Upper lobe of left lung (tissue), 6 donors: ENCODE measurements at regions not wholly inside any gene's neighbourhood (a gene's known extent, or its start where the extent isn't known, plus 50 kb on each side); places are given as distances from the start of the nearest gene placed in this dataset.

Experiments
- ATAC-seq, 2 donors: fragments of 200-7000 bp; cut with Tn5 transposase; one replicate each; pipeline ENCODE4 v1.9.1; 2022; ENCODE audit warnings: mild to moderate bottlenecking in 2 of 2, moderate library complexity in 2 of 2; ENCODE audit not compliant: low FRiP score in 2 of 2
- DNase-seq, 2 donors: peaks; one replicate each; pipeline ENCODE4 v3.0.0-alpha.2; 2019 to 2020
- H3K27ac ChIP-seq, 4 donors: fragments of 200-600 bp; sonication (generic); one replicate each; pipeline ENCODE4 v1.5.1; 2016 to 2019
- H3K27me3 ChIP-seq, 4 donors: fragments of 200-600 bp; sonication (generic); one replicate each; pipeline ENCODE4 v1.5.1; 2017 to 2019
- H3K36me3 ChIP-seq, 4 donors: fragments of 200-600 bp; sonication (generic); one replicate each; pipeline ENCODE4 v1.5.1; 2016 to 2019
- H3K4me1 ChIP-seq, 4 donors: fragments of 200-600 bp; sonication (generic); one replicate each; pipeline ENCODE4 v1.5.1; 2018 to 2019
- H3K4me3 ChIP-seq, 4 donors: fragments of 200-600 bp; sonication (generic); one replicate each; pipeline ENCODE4 v1.5.1; 2017 to 2019; ENCODE audit warnings: mild to moderate bottlenecking in 2 of 4, moderate library complexity in 1 of 4
- H3K9me3 ChIP-seq, 4 donors: fragments of 200-600 bp; sonication (generic); one replicate each; pipeline ENCODE4 v1.5.1; 2018 to 2019
- EP300 ChIP-seq, 4 donors: sonication (generic); formaldehyde crosslinking; IDR thresholded peaks; one replicate each; pipeline ENCODE4 v1.5.1; 2017; ENCODE audit warnings: antibody characterized with exemption in 4 of 4, control low read depth in 2 of 4
- POLR2A ChIP-seq, 4 donors: fragments of 450-650 bp; IDR thresholded peaks; one replicate each; pipeline ENCODE4 v1.5.1; 2016 to 2017; ENCODE audit warnings: antibody characterized with exemption in 4 of 4, mild to moderate bottlenecking in 2 of 4
- POLR2AphosphoS5 ChIP-seq, 2 donors: sonication (generic); formaldehyde crosslinking; IDR thresholded peaks; one replicate each; pipeline ENCODE4 v1.5.1; 2017; ENCODE audit warnings: antibody characterized with exemption in 2 of 2
- WGBS, 2 donors: methylation state at CpG; one replicate each; pipeline ENCODE4 v1.1.5; 2017 to 2018; 5-methylcytosine and 5-hydroxymethylcytosine counted together
- TF ChIP-seq, protein P1 (sequence below), 6 experiments: fragments of 450-650 bp in 4 of 6; fragments of 200-600 bp in 2 of 6; sonication (generic) in 2 of 6; IDR thresholded peaks; one replicate each; pipeline ENCODE4 v1.5.1; 2016 to 2019; ENCODE audit warnings: antibody characterized with exemption in 6 of 6
- donor health status: DM: no; HTN: no; CAD: no; lungs with moderate emphysema.
- donor health status: DM: no; HTN: yes; CAD: no; lungs with severe emphysema.

GRCh38 chr10:125392609-125393008 lies 232.2 kb upstream of the CTBP2 start:
- H3K36me3 ChIP-seq = no peaks in the 10 kb centered on the region
- H3K27ac ChIP-seq = no peak overlapping the region
- WGBS, 2 donors = 76 to 83% methylated on average over 3 of the region's 3 CpGs
- no peak overlapping the region for H3K4me3 ChIP-seq
- TF ChIP-seq POLR2A (IDR thresholded peaks at IDR 0.05) = no peak
- TF ChIP-seq, protein P1, sequence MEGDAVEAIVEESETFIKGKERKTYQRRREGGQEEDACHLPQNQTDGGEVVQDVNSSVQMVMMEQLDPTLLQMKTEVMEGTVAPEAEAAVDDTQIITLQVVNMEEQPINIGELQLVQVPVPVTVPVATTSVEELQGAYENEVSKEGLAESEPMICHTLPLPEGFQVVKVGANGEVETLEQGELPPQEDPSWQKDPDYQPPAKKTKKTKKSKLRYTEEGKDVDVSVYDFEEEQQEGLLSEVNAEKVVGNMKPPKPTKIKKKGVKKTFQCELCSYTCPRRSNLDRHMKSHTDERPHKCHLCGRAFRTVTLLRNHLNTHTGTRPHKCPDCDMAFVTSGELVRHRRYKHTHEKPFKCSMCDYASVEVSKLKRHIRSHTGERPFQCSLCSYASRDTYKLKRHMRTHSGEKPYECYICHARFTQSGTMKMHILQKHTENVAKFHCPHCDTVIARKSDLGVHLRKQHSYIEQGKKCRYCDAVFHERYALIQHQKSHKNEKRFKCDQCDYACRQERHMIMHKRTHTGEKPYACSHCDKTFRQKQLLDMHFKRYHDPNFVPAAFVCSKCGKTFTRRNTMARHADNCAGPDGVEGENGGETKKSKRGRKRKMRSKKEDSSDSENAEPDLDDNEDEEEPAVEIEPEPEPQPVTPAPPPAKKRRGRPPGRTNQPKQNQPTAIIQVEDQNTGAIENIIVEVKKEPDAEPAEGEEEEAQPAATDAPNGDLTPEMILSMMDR (IDR thresholded peaks at IDR 0.05) = no peak
- TF ChIP-seq POLR2AphosphoS5 (IDR thresholded peaks at IDR 0.05) = no peak
- no peak for TF ChIP-seq EP300 (IDR thresholded peaks at IDR 0.05)
- H3K4me1 ChIP-seq = no peaks in the 10 kb centered on the region
- ATAC-seq = no peak
- H3K9me3 ChIP-seq = peaks cover 0 to 14% (median 8%) of the 10 kb centered on the region in 4 donors
- no peak for DNase-seq
- H3K27me3 ChIP-seq = no peaks in the 10 kb centered on the region

GRCh38 chr10:125392154-125392553 lies 231.8 kb upstream of the CTBP2 start:
- Histone ChIP-seq H3K36me3 (no peaks in the 10 kb centered on the region), H3K9me3 (peaks cover 0 to 14% (median 8%) of the 10 kb centered on the region in 4 donors), H3K4me3 (no peak overlapping the region), H3K4me1 (no peaks in the 10 kb centered on the region), H3K27me3 (no peaks in the 10 kb centered on the region), H3K27ac (no peak overlapping the region)
- DNase-seq (no peak), ATAC-seq (no peak)
- 79 to 80% methylated on average over 3 of the region's 3 CpGs for WGBS, 2 donors
- TF ChIP-seq EP300 (IDR thresholded peaks at IDR 0.05) (no peak), POLR2A (IDR thresholded peaks at IDR 0.05) (no peak), POLR2AphosphoS5 (IDR thresholded peaks at IDR 0.05) (no peak)
- TF ChIP-seq, protein P1 (IDR thresholded peaks at IDR 0.05) = no peak

- TF ChIP-seq, protein P1 (IDR thresholded peaks at IDR 0.05) = no peak
- TF ChIP-seq POLR2A (IDR thresholded peaks at IDR 0.05) (no peak), EP300 (IDR thresholded peaks at IDR 0.05) (no peak), POLR2AphosphoS5 (IDR thresholded peaks at IDR 0.05) (no peak)
- 74 to 92% methylated on average over 1 of the region's 1 CpG for WGBS, 2 donors
- Histone ChIP-seq H3K27ac (no peak overlapping the region), H3K36me3 (no peaks in the 10 kb centered on the region), H3K4me3 (no peak overlapping the region), H3K9me3 (peaks cover 0 to 14% (median 8%) of the 10 kb centered on the region in 4 donors), H3K27me3 (no peaks in the 10 kb centered on the region), H3K4me1 (no peaks in the 10 kb centered on the region)
- no peak for DNase-seq
- ATAC-seq = no peak
These were observed 229.3 kb upstream of the CTBP2 start for GRCh38 chr10:125389648-125390047.

DNA sequence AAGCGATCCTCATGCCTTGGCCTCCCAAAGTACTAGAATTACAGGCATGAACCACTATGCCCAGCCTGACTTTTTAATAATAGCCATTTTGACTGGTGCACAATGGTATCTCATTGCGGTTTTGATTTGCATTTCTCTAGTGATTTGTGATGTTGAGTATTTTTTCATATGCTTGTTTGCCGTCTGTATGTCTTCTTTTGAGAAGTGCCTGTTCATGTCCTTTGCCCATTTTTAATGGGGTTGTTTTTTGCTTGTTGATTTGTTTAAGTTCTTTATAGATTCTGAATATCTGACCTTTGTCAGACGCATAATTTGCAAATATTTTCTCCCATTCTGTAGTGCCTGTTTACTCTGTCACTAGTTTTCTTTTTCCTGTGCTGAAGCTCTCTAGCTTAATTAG lies 219.2 kb upstream of the CTBP2 start:
- Histone ChIP-seq H3K27ac (no peak overlapping the region), H3K9me3 (peaks cover 0 to 5% (median 4%) of the 10 kb centered on the region in 4 donors), H3K4me3 (no peak overlapping the region), H3K4me1 (no peaks in the 10 kb centered on the region), H3K27me3 (no peaks in the 10 kb centered on the region), H3K36me3 (no peaks in the 10 kb centered on the region)
- TF ChIP-seq, protein P1 (IDR thresholded peaks at IDR 0.05) = no peak
- no peak for TF ChIP-seq POLR2AphosphoS5 (IDR thresholded peaks at IDR 0.05)
- no peak for TF ChIP-seq EP300 (IDR thresholded peaks at IDR 0.05)
- no peak for TF ChIP-seq POLR2A (IDR thresholded peaks at IDR 0.05)
- whole genome bisulfite sequencing, 2 donors = 59 to 72% methylated on average over 4 of the region's 4 CpGs
- ATAC-seq (no peak), DNase-seq (no peak)

- TF ChIP-seq POLR2AphosphoS5 (IDR thresholded peaks at IDR 0.05) (no peak), POLR2A (IDR thresholded peaks at IDR 0.05) (no peak), EP300 (IDR thresholded peaks at IDR 0.05) (no peak)
- TF ChIP-seq, protein P1 (IDR thresholded peaks at IDR 0.05) = no peak
- Histone ChIP-seq H3K27me3 (no peaks in the 10 kb centered on the region), H3K36me3 (no peaks in the 10 kb centered on the region), H3K9me3 (peaks cover 0 to 4% (median 2%) of the 10 kb centered on the region in 4 donors), H3K4me3 (no peak overlapping the region), H3K27ac (no peak overlapping the region), H3K4me1 (no peaks in the 10 kb centered on the region)
- DNase-seq (no peak), ATAC-seq (no peak)
These were observed 217.0 kb upstream of the CTBP2 start for GRCh38 chr10:125377368-125377767.
